Gastrocnemius medialis (tissue), 4 donors: ENCODE measurements at regions not wholly inside any gene's neighbourhood (a gene's known extent, or its start where the extent isn't known, plus 50 kb on each side); places are given as distances from the start of the nearest gene placed in this dataset.

ENCODE experiments used
- ATAC-seq, 2 donors: fragments of 150-250 bp; one replicate each; pipeline ENCODE4 v1.9.1; 2016
- DNase-seq, 2 donors: peaks; one replicate each; pipeline ENCODE4 v3.0.0-alpha.2; 2019
- H3K27ac ChIP-seq, 4 donors: fragments of 200-600 bp; sonication (generic); 1 replicate in 1 of 4; 2 replicates in 3 of 4; pipeline ENCODE4 v1.5.1; 2016 to 2018; ENCODE audit warnings: mild to moderate bottlenecking in 2 of 4, moderate library complexity in 1 of 4
- H3K27me3 ChIP-seq, 3 donors: fragments of 200-600 bp; sonication (generic) in 2 of 3; 1 replicate in 1 of 3; 2 replicates in 2 of 3; pipeline versions ENCODE4 v1.5.1 to v1.6.0; 2016 to 2019; ENCODE audit warnings: mild to moderate bottlenecking in 1 of 3, moderate library complexity in 1 of 3
- H3K36me3 ChIP-seq, 2 donors: fragments of 200-600 bp; sonication (generic) in 1 of 2; one replicate each; pipeline ENCODE4 v1.5.1; 2017 to 2018
- H3K4me1 ChIP-seq, 2 donors: fragments of 200-600 bp; sonication (generic) in 1 of 2; one replicate each; pipeline ENCODE4 v1.5.1; 2016 to 2017; ENCODE audit warnings: mild to moderate bottlenecking in 2 of 2
- H3K4me3 ChIP-seq, 4 donors: fragments of 200-600 bp; sonication (generic) in 3 of 4; 1 replicate in 1 of 4; 2 replicates in 3 of 4; pipeline ENCODE4 v1.5.1; 2016 to 2019; ENCODE audit warnings: mild to moderate bottlenecking in 2 of 4
- H3K9me3 ChIP-seq, 3 donors: fragments of 200-600 bp; sonication (generic) in 2 of 3; 1 replicate in 1 of 3; 2 replicates in 2 of 3; pipeline ENCODE4 v1.5.1; 2016 to 2019
- CTCF ChIP-seq, 5 experiments: fragments of 450-650 bp in 3 of 5; fragments of 200-600 bp in 2 of 5; sonication (generic) in 2 of 5; IDR thresholded peaks in 4 of 5; conservative IDR thresholded peaks in 1 of 5; 1 replicate in 4 of 5; 2 replicates in 1 of 5; pipeline ENCODE4 v1.5.1; 2016 to 2019; ENCODE audit warnings: antibody characterized with exemption in 5 of 5, mild to moderate bottlenecking in 3 of 5, moderate library complexity in 3 of 5
- POLR2A ChIP-seq, 2 donors: fragments of 450-650 bp; IDR thresholded peaks; one replicate each; pipeline ENCODE4 v1.6.1; 2017; ENCODE audit warnings: antibody characterized with exemption in 2 of 2, mild to moderate bottlenecking in 2 of 2, moderate library complexity in 2 of 2
- in situ Hi-C, 4 donors: fragments of 200-750 bp; cut with MboI; loops; one replicate each; pipeline versions ENCODE4 v1.15.0 to v1.8.0; 2017; ENCODE audit warnings: low sequenced_read_pairs in 4 of 4
- intact Hi-C: fragments of 100-400 bp; cut with DNase I; formaldehyde crosslinking; loops from one replicate; pipeline ENCODE4 v1.15.1; 2023; ENCODE audit warnings: low total_unique reads

- no peaks in the 10 kb centered on the region for H3K27me3 ChIP-seq
- no peaks in the 10 kb centered on the region for H3K36me3 ChIP-seq
- DNase-seq: no peak
- no peaks in the 10 kb centered on the region for H3K4me1 ChIP-seq
- no peak overlapping the region for H3K4me3 ChIP-seq
- in situ Hi-C loops: no loop called here
- no peak for ATAC-seq
- intact Hi-C loops: no loop called here
- H3K27ac ChIP-seq: no peak overlapping the region
- no peaks in the 10 kb centered on the region for H3K9me3 ChIP-seq
- TF ChIP-seq POLR2A (IDR thresholded peaks at IDR 0.05) (no peak), CTCF (IDR thresholded peaks at IDR 0.05 in 4 of 5, conservative IDR thresholded peaks at IDR 0.05 in 1 of 5) (no peak)
Measured at GRCh38 chr2:60301726-60302125, 251.7 kb downstream of the BCL11A start.

- in situ Hi-C loops: no loop called here
Measured at GRCh38 chr2:60299179-60299578, 254.3 kb downstream of the BCL11A start.

GRCh38 chr2:60298006-60298696 lies 255.3 kb downstream of the BCL11A start:
- no peak overlapping the region for H3K27ac ChIP-seq
- in situ Hi-C loops (no loop called here), intact Hi-C loops (no loop called here)
- no peak for TF ChIP-seq POLR2A (IDR thresholded peaks at IDR 0.05)
- TF ChIP-seq CTCF (IDR thresholded peaks at IDR 0.05 in 4 of 5, conservative IDR thresholded peaks at IDR 0.05 in 1 of 5): no peak
- H3K4me3 ChIP-seq: no peak overlapping the region
- ATAC-seq (no peak), DNase-seq (no peak)
- H3K27me3 ChIP-seq: peaks cover 0 to 7% (median 0%) of the 10 kb centered on the region in 3 donors
- no peaks in the 10 kb centered on the region for H3K9me3 ChIP-seq
- H3K4me1 ChIP-seq: no peaks in the 10 kb centered on the region
- H3K36me3 ChIP-seq: no peaks in the 10 kb centered on the region

More at GRCh38 chr2:60299179-60299578, 254.3 kb downstream of the BCL11A start:
- Histone ChIP-seq H3K9me3 (no peaks in the 10 kb centered on the region), H3K4me1 (no peaks in the 10 kb centered on the region), H3K27me3 (peaks cover 0 to under 1% (median 0%) of the 10 kb centered on the region in 3 donors), H3K27ac (no peak overlapping the region), H3K36me3 (no peaks in the 10 kb centered on the region), H3K4me3 (no peak overlapping the region)
- no peak for ATAC-seq
- no peak for DNase-seq
- TF ChIP-seq CTCF (IDR thresholded peaks at IDR 0.05 in 4 of 5, conservative IDR thresholded peaks at IDR 0.05 in 1 of 5) (no peak), POLR2A (IDR thresholded peaks at IDR 0.05) (no peak)
- intact Hi-C loops: no loop called here

- DNase-seq (no peak), ATAC-seq (no peak)
- H3K27ac ChIP-seq: no peak overlapping the region
- H3K27me3 ChIP-seq: peaks cover 0 to 7% (median 0%) of the 10 kb centered on the region in 3 donors
- H3K4me1 ChIP-seq: no peaks in the 10 kb centered on the region
- no peak overlapping the region for H3K4me3 ChIP-seq
- no peaks in the 10 kb centered on the region for H3K36me3 ChIP-seq
- in situ Hi-C loops (no loop called here), intact Hi-C loops (no loop called here)
- H3K9me3 ChIP-seq: no peaks in the 10 kb centered on the region
- TF ChIP-seq CTCF (IDR thresholded peaks at IDR 0.05 in 4 of 5, conservative IDR thresholded peaks at IDR 0.05 in 1 of 5): no peak
Measured at GRCh38 chr2:60297296-60298005, 256.0 kb downstream of the BCL11A start.
